ENCODE measurements at regions not wholly inside any gene's neighbourhood (a gene's known extent, or its start where the extent isn't known, plus 50 kb on each side); places are given as distances from the start of the nearest gene placed in this dataset.

DNA sequence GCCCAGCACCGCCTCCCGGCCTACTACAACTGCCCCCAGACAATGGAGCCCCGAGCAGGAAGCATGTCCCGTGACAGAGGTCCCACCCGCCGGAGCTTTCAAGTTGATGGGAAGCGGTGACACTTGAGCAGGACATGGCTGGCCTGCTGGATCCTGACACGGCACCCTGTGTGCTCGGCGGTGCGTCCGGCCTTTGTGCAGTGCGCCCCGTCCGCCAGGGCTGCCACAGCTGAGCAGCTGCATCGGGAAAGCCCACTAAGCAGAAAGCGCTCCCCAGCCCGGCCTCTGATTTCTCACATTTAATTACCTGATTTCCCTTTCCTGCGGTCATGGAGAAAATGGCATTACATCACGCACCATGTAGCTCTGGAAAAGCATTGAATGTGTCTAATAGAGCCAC is 611.9 kb downstream of the IRX1 start:
- TF ChIP-seq, protein P1, sequence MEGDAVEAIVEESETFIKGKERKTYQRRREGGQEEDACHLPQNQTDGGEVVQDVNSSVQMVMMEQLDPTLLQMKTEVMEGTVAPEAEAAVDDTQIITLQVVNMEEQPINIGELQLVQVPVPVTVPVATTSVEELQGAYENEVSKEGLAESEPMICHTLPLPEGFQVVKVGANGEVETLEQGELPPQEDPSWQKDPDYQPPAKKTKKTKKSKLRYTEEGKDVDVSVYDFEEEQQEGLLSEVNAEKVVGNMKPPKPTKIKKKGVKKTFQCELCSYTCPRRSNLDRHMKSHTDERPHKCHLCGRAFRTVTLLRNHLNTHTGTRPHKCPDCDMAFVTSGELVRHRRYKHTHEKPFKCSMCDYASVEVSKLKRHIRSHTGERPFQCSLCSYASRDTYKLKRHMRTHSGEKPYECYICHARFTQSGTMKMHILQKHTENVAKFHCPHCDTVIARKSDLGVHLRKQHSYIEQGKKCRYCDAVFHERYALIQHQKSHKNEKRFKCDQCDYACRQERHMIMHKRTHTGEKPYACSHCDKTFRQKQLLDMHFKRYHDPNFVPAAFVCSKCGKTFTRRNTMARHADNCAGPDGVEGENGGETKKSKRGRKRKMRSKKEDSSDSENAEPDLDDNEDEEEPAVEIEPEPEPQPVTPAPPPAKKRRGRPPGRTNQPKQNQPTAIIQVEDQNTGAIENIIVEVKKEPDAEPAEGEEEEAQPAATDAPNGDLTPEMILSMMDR (IDR thresholded peaks at IDR 0.05): no peak
- H3K4me1 ChIP-seq: no peaks in the 10 kb centered on the region
- DNase-seq: no peak
- H3K36me3 ChIP-seq: no peaks in the 10 kb centered on the region
- H3K4me3 ChIP-seq: no peak overlapping the region
- peaks cover 0 to 4% (median 0%) of the 10 kb centered on the region in 4 donors for H3K9me3 ChIP-seq
- H3K27me3 ChIP-seq: no peaks in the 10 kb centered on the region
- H3K27ac ChIP-seq: no peak overlapping the region

DNA sequence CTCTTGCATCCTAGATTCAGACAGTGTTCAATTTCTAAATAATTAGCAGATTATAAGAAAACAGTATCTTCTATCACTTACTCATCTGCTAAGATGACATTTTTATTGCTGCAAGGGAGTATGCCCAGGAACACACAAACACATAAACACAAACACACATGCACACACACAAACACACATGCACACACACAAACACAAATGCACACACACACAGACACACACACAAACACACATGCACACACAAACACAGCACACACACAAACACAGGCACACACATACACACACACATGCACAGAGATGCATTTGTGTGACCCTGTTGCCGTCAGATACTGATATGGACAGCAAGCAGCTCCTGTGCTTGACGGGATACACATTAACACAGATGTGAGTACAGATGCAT is 612.9 kb downstream of the IRX1 start:
- TF ChIP-seq, protein P1 (IDR thresholded peaks at IDR 0.05): no peak
- TF ChIP-seq POLR2A (IDR thresholded peaks at IDR 0.05): no peak
- Histone ChIP-seq H3K9me3 (peaks cover 0 to 5% (median 0%) of the 10 kb centered on the region in 4 donors), H3K27me3 (no peaks in the 10 kb centered on the region), H3K36me3 (no peaks in the 10 kb centered on the region), H3K4me1 (no peaks in the 10 kb centered on the region), H3K27ac (no peak overlapping the region), H3K4me3 (no peak overlapping the region)
- no peak for DNase-seq

DNA sequence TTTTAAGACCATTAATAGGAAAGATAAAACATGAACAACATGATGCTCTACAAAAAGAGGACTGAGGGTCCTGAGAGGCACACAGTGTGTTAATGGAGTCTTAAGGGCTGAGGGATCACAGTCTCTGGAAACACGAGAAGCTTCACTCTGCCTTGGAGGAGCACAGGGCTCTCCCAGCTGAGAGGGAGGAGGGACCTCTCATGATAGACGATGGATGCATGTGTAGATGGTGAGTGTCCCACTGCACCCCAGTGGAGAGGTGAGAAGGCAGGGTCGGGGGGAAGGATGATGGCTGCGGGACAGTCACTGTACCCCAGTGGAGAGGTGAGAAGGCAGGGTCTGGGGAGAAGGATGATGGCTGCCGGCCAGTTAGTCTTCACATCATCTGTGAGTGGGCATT is 613.4 kb downstream of the IRX1 start:
- H3K4me3 ChIP-seq: no peak overlapping the region
- TF ChIP-seq POLR2A (IDR thresholded peaks at IDR 0.05): no peak
- TF ChIP-seq, protein P1 (IDR thresholded peaks at IDR 0.05): no peak
- no peak overlapping the region for H3K27ac ChIP-seq
- no peaks in the 10 kb centered on the region for H3K36me3 ChIP-seq
- no peak for DNase-seq
- H3K27me3 ChIP-seq: no peaks in the 10 kb centered on the region
- no peaks in the 10 kb centered on the region for H3K4me1 ChIP-seq
- H3K9me3 ChIP-seq: peaks cover 0 to 5% (median 0%) of the 10 kb centered on the region in 4 donors

DNA sequence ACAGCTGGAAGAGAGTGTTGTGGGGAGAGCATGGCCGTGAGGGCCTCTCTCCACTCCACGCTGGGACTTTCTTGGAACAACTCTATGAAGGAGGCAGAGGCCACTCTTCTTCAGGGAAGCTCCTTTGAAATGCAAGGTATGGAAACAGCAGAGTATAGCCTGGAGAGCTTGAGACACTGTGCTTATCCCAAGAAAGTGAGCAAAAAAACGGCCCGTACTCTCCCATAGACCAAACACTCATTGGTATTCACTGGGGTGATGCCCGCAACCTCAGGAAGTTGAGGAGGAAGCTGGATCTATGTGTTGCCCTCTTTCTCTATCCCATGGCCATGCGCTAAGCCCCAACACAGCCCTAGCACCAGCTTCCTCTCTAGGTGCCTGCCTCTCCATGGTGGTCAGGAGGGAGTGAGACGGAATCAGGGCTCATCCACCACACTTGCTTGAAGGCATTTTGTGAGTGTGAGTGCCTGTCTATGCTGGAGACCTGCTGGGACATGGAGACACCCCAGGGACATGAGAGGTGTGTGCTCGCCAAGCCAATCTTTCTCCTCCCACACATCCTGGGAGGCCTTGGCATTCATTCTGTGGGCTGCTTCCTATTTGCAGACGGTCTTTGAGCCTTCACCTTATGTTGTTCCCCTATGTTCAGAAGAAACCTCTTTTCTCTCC is 616.6 kb downstream of the IRX1 start:
- Histone ChIP-seq H3K4me3 (no peak overlapping the region), H3K9me3 (peaks cover 0 to 5% (median 0%) of the 10 kb centered on the region in 4 donors), H3K4me1 (no peaks in the 10 kb centered on the region), H3K27me3 (no peaks in the 10 kb centered on the region), H3K36me3 (no peaks in the 10 kb centered on the region), H3K27ac (no peak overlapping the region)
- TF ChIP-seq, protein P1 (IDR thresholded peaks at IDR 0.05): no peak
- TF ChIP-seq POLR2A (IDR thresholded peaks at IDR 0.05): no peak
- DNase-seq: no peak

DNA sequence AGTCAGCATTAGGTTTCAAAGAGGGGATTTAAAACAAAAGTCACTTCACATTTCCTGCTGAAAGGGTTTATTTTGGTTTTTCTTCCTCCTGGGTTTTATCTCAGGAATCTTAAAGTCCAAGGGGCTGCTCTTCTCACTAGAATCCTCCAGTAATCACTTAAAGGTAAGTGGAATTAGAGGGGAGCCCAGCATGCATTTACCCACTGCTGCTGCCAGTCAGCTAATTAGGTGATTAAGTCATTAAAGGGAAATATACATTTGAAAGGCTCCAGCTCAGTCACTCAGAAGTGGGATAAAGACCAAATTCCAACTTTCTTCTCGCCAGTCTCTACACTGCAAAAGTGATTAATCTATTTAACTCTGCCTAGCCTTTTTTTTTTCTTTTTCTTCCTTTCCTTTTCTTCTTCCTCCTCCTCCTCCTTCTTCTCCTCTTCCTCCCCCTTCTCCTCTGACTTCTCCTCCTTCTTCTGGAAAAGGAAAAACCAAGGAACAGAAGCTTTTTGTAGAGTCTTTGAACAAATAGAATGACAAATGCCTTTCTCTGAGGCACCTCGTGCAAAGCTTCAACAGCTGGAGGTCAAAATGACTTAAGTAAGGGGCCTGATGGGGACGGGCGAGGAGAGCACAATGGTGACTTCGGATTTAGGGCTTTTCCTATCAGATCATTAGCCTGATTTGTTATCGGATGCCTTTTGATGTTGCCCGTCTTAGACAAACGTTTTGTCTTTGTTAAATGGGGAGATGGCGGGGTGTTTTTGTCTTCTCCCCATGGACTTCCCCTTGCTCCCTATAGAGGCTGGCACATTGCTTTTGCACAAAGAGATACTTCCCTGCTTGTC is 617.6 kb downstream of the IRX1 start:
- no peak for DNase-seq
- no peak overlapping the region for H3K27ac ChIP-seq
- H3K4me3 ChIP-seq: no peak overlapping the region
- H3K4me1 ChIP-seq: no peaks in the 10 kb centered on the region
- no peaks in the 10 kb centered on the region for H3K27me3 ChIP-seq
- TF ChIP-seq, protein P1 (IDR thresholded peaks at IDR 0.05): no peak
- no peak for TF ChIP-seq POLR2A (IDR thresholded peaks at IDR 0.05)
- H3K36me3 ChIP-seq: no peaks in the 10 kb centered on the region
- peaks cover 0 to 5% (median 0%) of the 10 kb centered on the region in 4 donors for H3K9me3 ChIP-seq

Data from Peyer's patch (tissue), 4 donors.